ENCODE measurements at regions not wholly inside any gene's neighbourhood (a gene's known extent, or its start where the extent isn't known, plus 50 kb on each side); places are given as distances from the start of the nearest gene placed in this dataset.

DNA sequence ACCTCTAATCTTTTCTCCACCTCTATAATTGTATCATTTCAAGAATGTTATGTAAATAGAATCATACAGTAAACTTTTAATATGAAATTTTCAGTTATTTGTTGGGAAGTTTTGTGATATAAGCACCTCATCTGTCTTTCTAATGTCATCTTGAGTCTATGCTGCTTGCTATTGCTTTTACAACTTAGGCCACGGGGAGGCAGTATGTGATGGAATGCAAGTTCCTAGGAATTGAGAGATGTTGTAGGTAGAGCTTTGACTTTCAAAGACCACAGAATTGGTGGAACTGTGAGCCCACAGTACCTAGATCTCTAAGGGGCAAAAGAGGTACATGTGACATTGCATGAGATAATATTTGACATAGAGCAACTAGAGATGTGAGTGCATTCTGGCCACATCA lies 328.3 kb downstream of the MFSD1 start:
- DNase-seq, result no peak

DNA sequence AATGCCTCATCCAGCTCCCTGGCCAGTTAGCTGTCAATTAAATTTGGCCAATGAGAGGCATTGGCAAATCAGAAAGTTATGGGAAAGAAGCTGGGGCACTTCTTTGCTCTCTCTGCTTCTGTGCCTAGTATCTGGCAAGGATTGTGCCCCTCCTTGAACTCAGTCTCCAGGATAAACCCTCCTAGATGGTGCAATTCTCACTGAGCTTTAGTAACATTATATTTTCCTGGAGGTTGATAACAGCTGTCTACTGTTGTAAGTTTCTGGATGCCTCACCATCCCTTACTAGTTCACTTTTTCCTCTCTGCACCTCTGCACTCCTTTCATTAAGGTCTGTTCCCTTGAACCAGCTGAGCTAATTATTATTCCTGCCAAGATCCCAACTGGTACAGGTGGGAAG lies 329.5 kb downstream of the MFSD1 start:
- no peak for DNase-seq

DNA sequence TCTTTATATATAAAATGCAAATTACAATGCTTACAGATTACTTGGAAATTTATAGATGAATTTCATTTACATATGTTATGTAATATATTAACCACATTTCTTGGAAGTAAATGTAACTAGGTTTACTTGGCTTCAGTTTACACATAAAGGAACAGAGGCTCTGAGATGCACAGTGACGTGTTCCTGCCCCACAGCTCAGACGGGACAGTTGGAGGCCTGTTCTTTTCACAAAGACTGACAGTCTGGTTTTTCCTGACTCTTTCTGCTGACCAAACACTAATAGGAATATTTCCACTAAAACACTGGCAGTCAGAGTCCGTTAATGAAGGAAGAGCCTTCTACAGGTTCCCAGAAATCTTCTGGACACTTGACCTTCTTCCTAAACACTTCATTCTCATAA lies 336.1 kb downstream of the MFSD1 start:
- DNase-seq, result no peak

DNA sequence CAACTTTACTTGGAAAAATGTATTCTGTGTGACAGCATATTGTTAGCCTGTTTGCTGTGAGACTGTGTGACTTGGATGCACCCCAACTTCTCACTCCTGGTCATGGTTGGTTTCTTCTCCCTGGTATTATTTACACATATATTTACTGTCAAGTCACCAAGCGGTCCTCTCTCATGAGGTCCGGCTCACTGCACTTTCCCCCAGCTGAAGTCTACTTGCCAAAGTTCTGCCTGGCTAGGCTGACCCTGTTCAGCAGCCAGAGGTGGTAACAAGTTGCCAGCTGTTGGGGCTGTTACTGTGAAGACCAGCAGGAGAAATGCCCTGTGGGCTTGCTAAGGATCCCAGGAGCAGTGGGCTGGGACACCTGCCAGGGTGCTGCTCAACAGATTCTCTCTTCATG lies 337.5 kb downstream of the MFSD1 start:
- DNase-seq, result no peak

DNA sequence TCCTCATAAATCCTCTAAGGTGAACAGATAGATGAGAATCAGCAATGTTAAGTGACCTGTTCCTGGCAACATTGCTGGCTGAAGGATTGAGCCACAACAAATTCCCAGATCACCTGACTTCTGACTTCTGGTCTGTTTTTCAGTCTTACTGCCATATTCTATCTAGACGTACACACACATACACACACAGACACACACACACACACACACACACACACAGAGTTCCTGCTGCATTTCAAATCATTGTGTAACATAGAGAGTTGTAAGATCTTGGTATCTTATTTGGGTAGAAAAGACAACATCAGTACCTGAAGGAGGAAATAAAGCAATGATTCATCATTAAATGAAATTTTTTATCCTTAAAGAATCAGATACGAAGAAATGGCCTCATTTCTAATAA lies 342.6 kb downstream of the MFSD1 start:
- DNase-seq, result no peak

DNA sequence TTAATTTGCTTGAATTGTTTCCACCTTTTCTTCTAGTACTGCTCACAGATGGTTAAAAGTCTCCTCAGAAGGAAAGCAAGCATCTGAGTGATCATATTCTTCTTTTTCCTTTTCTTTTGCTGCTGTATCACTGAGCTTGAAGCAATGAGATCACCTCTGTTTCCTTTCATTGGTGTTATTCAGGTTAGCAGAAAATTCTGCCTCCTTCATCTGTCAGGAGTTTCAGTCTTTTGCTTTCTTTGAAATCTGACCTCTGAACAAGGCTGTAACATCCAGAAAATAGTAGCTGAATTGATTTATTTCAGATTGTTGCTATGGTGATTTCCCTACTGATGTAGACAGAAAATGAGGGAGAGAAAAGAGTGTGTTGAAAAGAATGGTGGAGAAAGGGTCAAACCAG lies 343.0 kb downstream of the MFSD1 start:
- DNase-seq, result no peak

DNA sequence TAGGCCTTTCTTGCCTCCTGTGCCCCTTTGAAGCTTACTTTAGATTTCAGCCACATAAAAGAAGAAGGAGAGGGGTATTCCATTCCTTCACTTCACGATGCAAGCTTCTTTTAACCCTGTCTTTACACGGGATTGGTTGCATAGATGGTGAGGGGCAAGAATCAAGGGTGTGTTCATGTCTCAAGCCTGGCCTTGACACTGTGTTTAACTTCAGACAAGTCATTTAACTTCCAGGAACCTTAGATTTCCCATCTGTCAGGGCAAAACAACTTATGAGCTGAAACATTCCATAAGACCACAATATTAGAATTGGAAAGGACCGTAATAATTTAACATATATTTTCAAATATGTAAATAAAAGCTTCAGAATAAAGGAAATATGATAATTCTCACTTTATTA lies 344.5 kb downstream of the MFSD1 start:
- DNase-seq, result no peak

DNA sequence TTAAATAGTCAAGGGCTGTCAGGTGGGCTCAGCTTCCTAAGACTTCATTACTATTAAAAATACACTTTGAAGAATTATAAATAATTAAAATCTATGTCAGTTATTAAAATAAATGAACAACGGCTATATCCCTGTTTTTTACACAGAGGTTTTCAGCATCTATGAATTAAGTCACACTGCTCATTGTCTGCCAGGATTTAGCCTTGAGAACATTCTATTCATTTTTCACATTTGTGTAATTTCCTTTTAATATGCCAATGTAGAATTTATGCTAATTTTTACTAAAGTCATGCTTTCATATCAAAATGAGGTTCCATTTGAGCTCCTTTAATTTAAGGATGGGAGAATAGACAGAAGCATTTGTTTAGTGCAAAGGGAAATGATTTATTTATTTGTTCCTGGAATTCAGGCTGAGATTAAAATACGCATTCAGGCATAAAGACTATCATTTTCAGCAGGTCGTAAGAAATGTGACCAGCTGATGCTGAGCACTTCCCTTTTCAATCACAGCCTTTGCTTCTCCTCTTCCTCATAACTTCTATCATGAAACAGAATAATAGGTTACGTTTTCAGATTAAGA lies 345.1 kb downstream of the MFSD1 start:
- no peak for DNase-seq

DNA sequence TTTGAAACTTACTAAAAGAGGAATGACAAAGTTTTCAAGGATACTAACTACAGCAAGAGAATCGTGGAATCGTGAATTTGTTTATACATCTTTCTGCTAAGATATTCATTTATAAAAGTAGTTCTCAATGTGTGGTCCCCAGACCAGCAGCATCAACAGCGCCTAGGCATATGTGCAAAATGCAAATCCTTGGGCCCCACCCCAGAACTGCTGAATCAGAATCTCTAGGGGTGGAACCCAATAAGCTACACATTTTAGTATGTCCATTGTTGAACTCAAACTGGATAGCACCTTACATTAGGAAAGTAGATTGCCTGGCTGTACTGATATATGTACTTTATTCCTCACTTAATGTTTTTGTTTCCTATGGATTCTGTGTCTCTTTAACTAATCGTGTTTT lies 346.0 kb downstream of the MFSD1 start:
- no peak for DNase-seq

DNA sequence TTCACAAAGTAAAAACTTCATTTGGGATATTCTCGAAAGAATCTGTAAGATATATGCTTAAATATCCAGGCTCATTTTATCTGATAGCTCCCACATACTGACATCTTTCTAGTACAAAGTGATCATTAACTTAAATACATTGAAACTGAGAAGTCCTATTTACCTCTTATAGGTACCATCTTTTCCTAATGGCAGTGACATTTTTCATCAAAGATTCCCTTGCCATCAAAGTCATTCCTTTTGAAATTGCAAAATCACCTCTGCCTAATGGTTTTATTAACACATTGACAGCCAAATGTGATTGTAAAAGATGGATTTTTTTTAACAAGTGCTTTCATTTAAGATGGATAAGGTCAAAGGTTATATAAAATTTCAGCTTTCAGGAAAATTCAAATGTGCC lies 346.6 kb downstream of the MFSD1 start:
- DNase-seq, result no peak

DNA sequence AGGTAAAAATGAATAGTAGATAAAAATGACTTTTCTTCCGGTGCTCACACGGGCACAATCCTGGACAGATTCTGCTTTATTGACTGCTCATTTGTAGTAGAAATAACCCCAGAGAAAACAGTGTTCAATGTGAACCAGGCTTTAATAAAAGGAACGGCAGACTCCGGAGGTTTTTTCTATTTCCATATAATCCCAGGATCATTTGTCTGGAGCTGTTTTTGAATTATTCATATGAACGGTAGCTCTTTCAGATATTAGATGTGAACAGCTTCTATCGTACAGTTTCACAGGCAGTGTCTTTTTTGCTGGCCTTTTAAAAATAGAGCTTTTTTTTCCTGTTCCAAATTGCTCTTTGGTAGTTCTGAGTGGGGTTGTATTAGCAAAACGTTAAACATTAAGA lies 347.3 kb downstream of the MFSD1 start:
- no peak for DNase-seq

DNA sequence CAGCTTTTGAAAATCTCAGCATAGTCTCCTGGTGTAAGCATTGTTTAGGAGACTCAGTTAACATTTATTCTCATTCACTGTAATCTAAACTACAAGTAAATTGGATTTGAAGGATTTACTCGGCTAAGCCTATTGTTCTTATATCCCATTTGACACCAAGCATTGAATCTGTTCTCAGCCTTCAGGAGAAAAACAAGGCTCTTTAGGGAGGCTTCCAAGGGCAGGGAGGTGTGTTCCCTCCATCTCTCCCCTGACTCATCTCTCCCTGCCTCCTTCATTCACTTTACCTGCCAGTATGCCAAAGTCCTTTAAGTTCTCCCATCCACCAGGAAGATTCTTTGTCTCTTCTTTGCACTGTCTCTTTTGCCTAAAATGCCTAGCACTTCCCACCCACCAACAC lies 347.8 kb downstream of the MFSD1 start:
- no peak for DNase-seq

DNA sequence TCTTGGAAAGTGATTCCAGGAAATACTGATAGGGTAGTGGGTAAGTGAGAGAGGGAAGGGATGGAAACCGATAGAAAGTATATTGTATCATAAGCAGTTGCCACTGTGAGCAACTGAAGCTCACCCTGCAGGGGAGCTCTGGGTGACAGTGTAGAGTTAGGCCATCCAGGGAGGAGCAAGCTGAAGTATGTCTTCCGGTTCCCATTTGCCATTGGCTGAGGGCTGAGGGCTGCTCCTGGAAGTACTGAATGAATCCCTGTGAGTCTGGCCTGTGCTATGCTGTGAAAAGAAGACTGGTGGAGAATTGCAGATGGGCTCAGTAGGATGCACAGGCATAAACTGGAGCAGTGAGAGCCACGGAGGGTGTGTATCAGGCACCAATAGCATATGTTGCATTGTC lies 348.3 kb downstream of the MFSD1 start:
- no peak for DNase-seq

DNA sequence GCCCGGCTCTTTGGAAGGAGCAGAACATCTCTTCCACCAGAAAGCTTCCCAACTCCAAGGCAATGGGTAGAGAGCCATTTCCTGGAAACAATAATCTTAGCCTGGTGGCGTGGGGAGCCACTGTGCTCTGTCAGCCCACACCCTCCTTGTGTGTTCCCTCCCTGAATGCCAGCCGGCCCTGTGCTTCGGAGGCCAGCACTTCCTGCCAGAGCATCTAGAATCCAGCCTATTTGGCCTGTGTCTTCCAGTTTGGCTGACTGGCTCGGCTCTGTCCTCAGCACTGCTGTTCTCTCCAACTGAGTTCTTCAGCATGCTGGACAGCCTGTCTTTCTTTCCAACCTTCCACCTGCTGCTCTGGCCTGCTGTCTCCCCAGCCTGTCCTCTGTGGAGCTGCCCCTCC lies 349.3 kb downstream of the MFSD1 start:
- DNase-seq, result no peak

DNA sequence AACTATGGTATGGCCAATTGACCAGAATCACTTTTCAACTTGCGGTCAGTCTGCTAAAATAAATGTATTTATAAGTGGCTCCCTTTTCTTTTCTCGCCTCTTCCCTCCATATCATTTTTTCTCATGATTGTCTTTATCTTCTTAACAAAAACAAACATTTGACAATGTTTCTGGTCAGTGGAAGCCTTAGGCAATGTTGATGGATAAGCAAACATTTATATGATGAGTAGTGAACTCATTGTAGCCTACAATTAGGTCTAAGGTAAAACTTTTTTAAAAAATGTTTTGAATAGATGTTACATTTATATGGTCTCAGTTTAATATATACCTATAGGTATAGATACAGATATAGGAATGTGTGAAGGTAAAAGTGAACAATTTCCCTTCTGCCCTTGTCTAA lies 355.4 kb downstream of the MFSD1 start:
- DNase-seq, result no peak

DNA sequence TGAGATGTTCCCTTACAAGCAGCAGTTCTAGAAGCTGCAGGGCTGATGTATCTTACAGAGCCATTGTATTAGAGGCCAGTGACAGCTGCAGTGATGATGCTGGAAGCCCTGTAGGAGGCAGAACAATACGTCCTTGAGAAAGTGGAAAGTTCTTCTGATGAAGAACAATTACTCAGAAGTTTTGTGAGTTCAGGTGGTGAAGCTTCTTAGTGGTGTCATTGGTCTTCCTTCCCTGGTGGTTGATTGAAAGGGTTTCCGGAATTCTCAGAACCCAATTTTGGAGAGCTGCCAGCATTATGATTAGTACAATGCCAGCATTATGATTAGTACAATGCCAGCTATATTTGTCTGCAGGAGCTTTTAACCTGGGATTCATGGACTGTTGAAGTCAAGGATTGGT lies 356.4 kb downstream of the MFSD1 start:
- DNase-seq, result no peak

DNA sequence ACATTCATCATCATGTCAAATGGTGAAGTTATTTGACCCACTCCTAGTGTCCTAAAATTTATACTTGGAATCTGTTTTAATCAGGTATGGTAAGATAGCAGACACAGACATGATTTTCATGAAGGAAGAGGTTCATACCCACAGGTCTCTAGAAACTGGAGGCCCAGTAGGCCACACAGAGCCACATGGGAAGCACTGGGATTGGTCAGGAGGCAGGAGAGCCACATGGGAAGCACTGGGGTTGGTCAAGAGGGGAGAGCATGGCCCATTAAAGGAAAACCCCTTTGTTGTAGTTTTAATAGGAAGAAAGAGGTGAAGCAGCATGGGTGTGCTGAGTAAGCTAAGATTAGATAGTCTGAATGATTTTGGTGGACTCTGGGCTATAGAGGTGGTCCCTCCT lies 356.9 kb downstream of the MFSD1 start:
- no peak for DNase-seq

DNA sequence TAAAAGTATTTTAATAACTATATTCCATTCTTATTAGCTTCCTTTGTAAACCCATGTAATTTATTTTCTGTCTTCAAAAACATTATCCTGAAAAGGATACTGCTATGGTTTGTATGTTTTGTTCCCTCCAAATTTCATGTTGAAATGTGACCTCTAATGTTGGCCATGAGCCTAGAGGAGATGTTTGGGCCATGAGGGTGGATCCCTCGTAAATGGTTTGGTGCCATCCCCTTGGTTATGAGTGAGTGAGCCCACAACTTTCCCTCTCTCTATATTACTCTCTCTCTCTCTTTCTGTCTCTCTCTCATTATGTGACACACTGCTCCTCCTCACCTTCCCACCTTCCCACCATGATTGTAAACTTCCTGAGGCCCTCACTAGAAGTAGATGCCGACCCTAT lies 357.7 kb downstream of the MFSD1 start:
- no peak for DNase-seq

DNA sequence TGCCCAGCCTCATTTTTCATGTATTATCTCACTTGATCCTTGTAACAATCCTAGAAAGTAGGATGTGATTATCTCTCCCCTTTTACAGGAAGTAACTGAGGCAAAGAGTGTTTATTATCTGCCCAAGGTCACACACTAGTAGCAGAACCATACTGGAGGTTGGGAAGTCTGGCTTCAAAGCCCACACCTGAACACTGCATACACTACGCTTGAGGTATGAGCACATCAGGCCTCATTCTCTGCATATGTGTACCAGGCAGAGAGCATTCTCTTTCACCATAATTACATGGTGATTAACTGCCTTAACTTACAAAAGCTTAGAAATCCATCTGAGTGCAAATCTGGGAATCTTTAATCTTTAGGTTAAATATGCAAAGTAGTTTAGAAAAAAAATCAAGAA lies 361.8 kb downstream of the MFSD1 start:
- no peak for DNase-seq

DNA sequence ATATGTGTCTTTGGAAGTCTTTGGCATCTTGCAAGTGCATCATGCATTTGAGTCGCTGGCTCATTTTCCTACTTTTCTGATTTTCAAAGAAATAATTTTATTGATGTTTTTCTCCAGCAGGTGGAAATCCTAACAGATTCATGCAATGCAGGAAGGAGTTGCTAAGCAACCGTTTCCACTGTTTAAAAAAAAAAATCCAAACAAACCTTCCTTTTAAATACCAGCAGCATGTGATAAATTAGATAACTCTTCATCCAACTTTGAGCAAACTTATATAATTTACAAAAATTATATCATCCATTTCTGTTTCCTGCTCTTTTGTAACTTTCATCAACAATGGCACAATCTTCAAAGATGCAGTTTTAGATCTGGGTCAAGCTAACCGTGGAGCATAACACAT lies 364.1 kb downstream of the MFSD1 start:
- DNase-seq, result no peak

DNA sequence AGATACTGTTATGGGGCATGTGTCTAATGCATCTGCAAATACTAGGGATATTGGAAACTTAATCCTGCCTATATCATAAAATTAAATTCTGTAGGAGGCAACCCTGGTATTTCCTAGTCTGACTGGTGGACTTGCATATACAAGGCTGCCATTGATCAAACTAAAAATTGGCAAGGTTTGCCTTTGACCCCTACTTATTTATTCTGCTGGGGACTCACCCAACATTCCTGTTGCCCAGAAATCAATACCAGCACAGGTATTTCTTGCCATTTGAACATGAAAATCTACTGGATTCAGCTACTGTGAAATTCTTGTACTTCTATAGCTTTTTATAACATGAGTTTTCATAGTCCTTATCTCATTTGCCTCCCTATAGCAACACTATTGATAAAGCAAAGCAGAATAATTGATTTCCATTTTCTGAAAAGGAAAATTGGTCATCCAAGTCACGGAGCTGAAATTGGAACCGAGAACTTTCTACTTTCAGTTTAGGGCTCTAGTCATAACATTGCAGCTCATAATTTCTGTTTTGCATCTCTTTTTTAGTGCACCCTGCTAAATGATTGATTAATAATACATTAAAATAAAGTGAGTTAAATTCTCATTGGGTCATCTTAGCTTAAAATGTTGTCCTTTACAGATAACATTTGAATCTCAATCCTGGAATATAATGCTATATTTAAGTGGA lies 365.2 kb downstream of the MFSD1 start:
- DNase-seq, result no peak

DNA sequence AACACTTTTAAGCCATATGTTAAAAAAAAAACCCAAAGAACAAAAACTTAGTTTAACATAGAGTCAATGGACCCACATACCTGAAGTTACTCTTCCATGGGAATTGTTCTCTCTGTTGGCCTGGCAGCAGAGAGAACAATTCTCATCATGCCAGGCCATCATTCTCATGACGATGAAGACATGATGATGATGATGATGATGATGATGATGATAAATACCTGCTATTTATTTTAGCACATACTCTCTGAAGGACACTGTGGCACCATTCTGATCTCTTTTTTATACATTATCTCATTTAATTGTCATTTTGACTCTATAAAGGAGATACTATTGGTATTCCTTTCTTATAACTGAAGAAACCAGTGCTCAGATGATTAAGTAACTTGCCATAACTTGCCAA lies 366.9 kb downstream of the MFSD1 start:
- no peak for DNase-seq

DNA sequence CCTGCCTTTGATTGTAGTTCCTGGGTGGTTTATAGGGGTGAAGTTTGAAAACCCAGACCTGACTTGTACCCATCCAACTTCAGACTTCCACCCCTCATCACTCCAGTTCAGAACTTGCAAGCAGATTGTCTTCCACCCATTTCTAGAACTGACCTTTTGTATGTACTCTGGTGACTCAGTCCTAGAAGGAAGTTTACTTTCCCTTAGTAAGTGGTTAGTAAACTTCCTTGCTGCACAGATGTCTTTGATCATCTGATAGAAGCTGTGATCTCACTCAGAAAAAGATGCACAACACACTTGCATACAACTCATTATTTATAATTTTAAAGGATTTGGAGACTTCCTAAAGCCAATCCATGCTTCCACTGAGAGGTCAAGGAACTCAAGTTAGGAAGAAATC lies 368.0 kb downstream of the MFSD1 start:
- DNase-seq, result no peak

DNA sequence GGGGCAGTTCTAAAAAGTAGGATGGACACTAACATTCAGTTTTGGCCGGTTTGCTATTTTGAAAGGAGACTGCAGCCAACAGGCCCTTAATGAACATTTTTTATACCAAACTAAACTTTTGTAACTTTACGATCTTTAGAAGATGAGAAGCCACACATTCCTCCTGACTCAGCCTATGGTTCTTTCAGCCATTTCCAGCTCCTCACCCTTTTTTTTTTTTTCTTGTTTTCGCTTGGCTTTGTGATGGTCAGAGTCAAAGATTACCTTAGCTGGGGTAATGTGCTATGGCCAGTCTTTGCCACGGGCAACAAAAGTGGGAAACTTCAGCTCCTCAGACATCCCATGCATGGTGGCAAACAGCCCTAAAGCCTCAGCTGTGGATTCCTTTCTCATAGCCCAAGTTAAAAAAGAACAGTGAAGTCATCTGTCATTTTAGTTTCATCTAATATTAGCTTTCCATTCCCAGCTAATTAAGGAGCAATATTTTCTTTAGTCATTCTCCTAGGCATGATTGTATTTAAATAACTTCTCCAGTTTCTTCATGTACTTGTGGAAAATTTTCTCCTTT lies 368.7 kb downstream of the MFSD1 start:
- no peak for DNase-seq

DNA sequence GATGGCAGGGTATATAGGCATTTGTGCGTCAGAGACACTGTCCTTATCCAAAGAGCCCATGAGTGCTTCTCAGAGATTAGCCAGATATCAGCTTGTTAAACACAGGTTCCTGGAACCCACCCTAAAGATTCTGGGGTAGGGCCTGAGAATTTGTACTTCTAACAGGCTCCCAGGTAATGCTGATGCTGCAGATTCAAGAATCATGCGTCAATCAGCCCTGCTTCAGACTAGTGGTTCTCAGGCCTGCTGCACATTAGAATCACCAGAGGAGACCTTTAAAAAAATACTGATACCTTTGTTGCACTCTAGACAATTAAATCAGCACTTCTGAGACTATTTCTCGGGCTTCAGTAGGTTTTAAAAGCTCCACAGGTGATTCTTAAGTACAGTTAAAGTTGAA lies 369.5 kb downstream of the MFSD1 start:
- no peak for DNase-seq
